C4-2B (cell line): ENCODE measurements at regions not wholly inside any gene's neighbourhood (a gene's known extent, or its start where the extent isn't known, plus 50 kb on each side); places are given as distances from the start of the nearest gene placed in this dataset.

Experiments used
- ZFX ChIP-seq: fragments of 450-650 bp; IDR thresholded peaks from 2 replicates; pipeline ENCODE4 v1.6.1; 2017
- TF ChIP-seq, protein P1 (sequence below): fragments of 450-650 bp; conservative IDR thresholded peaks from 2 replicates; pipeline ENCODE4 v1.5.1; 2017; ENCODE audit warnings: mild to moderate bottlenecking

- TF ChIP-seq, protein P1, sequence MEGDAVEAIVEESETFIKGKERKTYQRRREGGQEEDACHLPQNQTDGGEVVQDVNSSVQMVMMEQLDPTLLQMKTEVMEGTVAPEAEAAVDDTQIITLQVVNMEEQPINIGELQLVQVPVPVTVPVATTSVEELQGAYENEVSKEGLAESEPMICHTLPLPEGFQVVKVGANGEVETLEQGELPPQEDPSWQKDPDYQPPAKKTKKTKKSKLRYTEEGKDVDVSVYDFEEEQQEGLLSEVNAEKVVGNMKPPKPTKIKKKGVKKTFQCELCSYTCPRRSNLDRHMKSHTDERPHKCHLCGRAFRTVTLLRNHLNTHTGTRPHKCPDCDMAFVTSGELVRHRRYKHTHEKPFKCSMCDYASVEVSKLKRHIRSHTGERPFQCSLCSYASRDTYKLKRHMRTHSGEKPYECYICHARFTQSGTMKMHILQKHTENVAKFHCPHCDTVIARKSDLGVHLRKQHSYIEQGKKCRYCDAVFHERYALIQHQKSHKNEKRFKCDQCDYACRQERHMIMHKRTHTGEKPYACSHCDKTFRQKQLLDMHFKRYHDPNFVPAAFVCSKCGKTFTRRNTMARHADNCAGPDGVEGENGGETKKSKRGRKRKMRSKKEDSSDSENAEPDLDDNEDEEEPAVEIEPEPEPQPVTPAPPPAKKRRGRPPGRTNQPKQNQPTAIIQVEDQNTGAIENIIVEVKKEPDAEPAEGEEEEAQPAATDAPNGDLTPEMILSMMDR = no peak
- no peak for TF ChIP-seq ZFX
Observed at GRCh38 chr7:131845573-131846314, 289.3 kb upstream of the PODXL start.
